Frontal cortex (tissue), 3 donors: ENCODE measurements at regions not wholly inside any gene's neighbourhood (a gene's known extent, or its start where the extent isn't known, plus 50 kb on each side); places are given as distances from the start of the nearest gene placed in this dataset.

Source experiments
- DNase-seq, 2 donors: peaks; one replicate each; pipeline ENCODE4 v3.0.0; 2012; ENCODE audit warnings: low spot score in 2 of 2
- FAIRE-seq: peaks from 2 replicates; lab custom pipeline; 2012; peaks lifted over from hg19 to GRCh38; lab: Jason Lieb, UNC
- donor health status: control.
- donor health status: control.
- donor health status: control.

DNA sequence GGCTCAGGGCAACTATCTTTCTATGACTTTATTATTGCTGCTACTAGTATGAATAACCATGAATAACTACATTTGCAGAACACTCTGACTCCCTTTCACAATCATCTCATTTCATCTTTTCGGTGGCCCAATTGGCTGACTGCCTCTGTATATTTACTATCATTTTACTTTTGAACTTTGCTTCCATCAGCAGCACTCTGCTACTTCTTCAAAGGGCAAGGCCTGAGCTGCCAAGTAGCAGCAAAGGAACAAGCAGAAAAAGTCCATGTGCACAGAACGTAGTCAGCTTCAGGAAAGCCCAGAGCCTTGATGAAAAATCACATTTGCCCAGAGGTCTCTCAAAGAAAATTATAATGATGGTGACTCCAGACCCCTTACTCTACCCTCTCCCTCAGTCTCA, 214.5 kb upstream of the PUM3 start:
- no peak for DNase-seq
- FAIRE-seq = no peak

DNA sequence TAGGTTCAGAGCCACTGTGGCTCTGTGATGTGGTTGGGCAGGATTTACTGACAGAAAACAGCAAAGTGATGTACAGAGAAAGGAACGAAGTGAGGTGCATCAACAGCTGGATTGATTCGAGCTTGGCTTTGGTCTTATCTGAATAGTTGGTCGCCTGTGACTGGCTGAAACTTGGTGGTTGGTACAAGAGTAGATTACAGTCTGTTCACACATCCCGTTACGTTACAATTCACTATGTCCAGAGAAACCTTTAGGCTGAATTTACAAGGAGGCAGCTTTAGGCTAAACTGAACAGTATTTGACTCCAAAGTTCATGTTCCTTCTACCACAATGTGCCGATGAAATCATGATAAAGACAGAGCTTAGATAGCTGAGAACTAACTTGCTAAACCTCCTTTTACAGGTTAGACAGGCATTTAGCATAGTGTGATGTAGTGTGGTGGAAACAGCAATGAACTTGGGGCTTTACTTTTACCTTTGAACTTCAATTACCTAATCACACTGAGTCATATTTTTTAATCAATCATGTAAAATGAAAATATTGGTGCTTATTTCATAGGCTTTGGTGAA, 210.2 kb upstream of the PUM3 start:
- FAIRE-seq (no peak), DNase-seq (no peak)

DNA sequence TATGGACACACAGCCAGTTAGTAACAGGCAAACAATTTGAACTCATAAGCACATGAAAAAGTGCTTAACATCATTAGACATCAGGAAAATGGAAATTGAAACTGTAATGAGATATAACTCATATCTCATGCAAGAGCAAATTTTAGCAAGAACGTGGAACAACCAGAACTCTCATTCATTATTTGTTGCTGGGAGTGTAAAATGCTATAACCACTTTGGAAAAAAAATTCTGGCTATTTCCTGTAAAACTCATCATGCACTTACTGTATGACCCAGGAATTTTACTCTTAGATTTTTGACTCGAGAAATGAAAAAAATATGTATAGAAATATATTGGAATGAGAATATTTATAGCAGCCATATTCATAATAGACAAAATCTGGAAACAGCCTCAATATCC, 205.7 kb upstream of the PUM3 start:
- FAIRE-seq = no peak
- no peak for DNase-seq

DNA sequence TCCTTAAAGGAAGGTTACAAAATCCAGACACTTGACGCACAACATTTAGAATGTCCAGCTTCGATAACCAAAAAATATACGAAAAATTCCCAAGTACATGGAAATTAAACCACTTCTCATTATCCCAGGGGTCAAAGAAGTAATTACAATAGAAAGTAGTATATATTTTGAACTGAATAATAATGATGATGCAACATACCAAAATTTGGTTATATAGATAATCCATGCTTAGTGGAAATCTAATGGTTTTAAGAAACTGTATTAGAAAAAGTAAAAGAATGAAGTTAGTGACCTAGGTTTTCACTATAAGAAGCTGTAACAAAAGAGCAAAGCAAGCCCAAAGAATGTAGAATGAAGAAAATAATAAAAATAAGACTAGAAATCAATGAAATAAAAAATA, 204.0 kb upstream of the PUM3 start:
- DNase-seq = no peak
- peak; percentile 36 for FAIRE-seq

DNA sequence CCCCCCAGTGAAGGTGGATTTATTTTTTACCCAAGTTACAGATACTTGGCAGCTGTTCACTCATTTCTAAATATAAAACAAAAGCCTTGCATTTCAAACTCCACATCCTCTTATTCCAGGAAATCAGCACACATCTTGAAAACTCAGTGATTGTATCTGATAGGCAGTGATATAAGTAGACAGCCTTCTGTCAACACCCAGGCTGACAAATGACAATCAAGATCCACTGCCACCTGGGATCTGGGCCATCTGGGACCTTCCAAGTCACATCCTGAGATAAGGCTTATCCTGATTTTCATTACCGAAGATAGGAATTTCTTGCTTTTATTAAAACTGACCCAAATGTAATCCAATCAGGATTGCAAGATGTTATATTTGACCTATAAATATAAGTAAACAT, 201.3 kb upstream of the PUM3 start:
- DNase-seq (no peak), FAIRE-seq (no peak)

DNA sequence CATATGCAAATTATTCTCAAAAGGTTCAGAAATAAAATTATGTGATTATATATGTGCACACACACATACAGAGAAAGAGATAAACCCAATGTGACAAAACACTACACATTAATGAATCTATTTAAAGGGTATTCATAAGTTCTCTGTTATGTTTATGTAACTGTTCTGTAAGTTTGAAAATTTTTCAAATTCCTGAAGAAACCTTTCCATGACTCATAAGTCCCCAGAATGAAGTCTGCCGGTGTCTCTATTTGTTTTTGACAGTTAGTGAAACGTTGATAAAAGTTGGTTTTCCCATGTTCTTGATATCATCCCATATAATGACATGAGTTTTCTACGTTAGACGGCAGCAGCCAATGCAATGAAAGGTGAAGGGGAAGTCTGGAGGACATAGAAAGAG, 199.5 kb upstream of the PUM3 start:
- no peak for FAIRE-seq
- no peak for DNase-seq

DNA sequence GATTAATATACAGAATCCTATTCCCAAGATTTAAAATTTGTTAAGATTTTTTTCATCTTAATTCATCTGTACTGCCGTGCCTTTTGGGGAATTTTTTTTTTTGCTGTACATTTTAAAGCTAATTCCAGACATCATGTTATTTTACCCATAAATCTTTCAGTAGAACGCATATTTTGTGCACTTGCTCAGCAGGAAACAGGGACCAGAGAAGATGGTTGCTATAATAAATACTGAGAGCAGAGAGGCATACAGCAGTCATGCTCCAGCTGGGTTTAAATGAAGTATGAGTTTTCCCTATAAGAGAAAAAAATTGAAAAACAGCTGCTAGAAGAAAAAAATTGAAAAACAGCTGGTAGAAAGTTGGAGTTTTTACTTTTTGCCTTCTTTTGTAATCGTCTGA, 196.9 kb upstream of the PUM3 start:
- FAIRE-seq (no peak), DNase-seq (no peak)

DNA sequence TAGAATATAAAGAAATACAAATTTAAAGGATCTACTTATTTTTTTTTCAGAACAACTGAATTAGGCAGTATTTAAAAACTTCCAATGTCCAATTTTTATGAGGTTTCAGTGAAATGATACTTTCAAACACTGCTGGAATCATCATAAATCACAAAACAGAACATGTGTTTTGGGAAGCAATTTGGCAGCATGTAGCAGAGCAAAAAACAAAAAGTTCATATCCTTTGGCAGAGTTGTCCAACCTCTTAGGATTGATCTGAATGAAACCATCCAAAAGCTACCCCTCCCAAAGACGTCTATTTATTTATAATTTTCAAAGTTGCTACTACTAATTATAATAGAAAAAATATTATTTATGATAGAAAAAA, 192.4 kb upstream of the PUM3 start:
- no peak for FAIRE-seq
- no peak for DNase-seq

DNA sequence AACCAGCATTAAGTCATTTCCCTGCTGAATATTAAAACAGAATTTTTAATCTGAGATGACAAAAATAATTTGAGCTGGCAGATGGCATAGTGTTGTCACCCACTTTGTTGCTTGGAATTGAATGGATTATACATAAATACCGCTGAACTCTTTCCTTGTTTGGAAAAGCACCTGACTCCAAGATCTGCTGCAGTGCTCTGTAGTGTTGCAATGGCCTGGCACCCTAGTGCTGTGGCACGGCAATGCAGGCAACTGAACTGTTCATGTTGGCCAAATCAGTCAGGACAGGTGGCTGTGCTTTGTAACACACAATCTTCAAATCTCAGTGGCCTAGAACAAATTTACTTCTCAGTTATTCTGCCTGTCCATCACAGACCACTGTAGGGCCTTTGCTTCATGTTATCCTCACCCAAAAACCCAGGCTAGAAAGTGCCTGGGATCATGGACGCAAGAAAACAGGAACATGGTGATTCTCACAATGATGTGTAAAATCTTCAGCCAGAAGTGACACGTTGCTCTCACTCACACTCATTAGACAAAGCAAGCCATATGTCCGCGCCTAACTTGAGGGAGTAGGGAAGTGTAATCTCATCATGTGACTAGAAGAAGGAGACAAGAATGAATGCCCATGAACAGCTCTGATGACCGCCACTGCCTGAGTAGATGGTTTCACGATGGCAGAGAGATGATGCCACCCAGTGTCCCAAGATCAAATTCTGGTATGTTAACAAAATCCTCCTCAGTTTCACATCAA, 191.9 kb upstream of the PUM3 start:
- FAIRE-seq (peak; percentile 10), DNase-seq (peak in 1 of 2 donors; percentile 5)

DNA sequence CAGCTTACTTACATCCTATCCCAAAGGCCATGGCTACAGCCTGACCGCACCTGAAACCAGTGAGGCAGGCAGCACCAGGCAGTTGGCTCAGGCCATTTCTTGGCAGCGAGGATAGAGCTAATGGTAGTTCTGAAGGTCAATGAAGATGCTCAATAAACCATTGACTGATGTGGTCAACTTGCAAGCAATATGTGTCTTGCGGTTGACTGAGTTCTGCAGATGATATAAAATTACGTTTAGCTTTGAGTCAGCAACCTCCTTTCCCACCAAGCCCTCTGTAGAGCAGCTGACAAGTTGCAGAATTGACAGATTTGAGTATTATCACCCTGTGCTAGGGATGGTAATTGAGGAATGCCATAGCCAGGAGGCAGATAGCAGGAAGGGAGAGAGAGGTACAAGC, 189.0 kb upstream of the PUM3 start:
- no peak for FAIRE-seq
- DNase-seq = no peak

DNA sequence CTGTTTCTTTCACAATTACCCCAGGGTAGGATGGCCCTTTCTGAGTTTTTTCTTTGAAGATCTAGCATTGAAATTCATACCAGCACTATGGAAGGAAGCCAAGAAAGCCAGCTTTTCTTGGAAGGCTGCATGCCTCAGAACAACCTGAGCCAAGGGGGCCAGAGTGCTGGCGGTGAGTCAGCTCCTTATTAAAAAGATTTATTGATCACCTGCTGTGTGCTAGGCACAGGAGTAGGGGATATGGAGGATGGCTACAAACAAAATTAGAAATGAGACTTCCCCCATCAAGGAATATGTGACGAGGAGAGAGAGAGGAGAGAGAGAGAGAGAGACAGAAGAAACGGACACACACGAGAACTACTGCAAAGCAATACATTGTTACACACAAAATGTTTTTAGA, 184.6 kb upstream of the PUM3 start:
- DNase-seq = no peak
- no peak for FAIRE-seq

DNA sequence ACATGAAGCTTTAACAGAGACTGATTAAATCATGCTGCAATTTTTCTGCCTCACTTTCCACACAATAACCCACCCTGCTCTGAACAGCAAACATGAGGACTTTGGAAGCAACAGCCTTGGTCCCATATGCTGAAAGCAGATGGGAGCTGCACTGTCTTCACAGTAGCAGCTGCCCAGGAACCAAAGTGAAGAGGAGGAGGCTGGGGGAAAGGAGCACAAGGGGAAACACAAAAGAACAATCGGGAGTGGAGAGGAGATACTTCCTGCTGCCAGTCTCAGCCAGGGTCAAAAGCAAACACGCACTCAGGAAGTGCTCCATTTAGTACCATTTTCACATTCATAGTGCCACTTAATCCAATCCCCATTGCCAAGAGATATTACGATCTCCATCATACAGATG, 183.3 kb upstream of the PUM3 start:
- FAIRE-seq (no peak), DNase-seq (no peak)

DNA sequence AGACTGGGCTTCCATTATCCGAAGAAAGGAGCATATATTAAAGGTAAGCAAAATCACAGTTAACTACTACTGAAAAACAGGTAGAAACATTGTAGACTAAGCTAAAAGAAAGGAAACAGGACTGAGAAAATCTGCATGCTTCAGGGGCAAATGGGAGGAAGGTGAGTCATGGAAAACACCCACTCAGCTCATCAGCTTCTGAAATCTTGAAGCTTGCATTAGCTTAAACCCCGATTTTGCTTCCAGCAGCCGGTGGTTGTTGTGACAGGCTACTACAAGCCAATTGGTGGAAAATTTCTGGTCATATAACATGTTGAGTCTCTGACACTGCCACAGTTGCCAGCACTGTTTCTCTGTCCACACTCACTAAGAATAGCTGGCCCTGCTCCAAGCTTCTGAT, 179.6 kb upstream of the PUM3 start:
- DNase-seq (no peak), FAIRE-seq (no peak)

DNA sequence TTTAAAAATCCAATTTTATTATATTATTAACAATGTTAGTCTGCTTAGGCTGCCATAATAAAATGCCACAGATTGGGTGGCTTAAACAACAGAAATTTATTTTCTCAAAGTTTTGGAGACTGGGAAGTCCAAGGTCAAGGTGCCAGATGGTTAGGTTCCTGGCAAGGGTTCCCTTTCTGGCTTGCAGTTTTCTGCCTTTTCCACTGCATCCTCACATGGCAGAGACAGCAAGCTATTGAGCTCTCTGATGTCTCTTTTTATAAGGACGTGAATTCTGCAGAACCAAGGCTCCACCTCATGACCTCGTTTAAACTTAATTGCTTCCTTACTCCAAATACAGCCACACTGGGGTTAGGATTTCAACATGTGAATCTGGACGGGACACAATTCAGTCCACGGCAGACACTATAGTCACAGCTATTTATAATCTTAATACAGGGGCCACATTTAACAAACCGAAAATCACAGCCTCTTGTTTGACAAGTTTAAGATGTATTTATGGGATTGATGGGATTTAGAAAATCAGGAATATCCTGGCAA, 174.9 kb upstream of the PUM3 start:
- no peak for FAIRE-seq
- DNase-seq = no peak

DNA sequence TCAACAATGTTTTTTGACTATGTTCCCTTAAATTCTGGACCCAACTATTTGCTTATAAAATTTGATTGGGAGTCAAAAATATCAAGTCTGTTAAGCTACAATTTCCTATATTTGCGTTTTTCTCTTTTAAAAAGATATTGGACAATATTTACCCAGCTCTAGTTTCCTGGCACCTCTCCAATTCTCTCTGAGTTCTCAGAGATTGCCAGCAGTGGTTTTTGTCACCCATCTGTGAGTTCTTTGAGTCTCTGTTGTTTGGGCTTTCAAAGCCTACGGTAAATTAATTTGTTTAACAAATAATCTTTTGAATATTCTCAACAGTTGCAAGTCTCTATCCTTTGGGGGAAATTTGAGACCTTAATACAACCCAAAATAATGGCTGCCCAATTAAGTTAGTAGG, 174.2 kb upstream of the PUM3 start:
- DNase-seq = no peak
- FAIRE-seq = no peak

DNA sequence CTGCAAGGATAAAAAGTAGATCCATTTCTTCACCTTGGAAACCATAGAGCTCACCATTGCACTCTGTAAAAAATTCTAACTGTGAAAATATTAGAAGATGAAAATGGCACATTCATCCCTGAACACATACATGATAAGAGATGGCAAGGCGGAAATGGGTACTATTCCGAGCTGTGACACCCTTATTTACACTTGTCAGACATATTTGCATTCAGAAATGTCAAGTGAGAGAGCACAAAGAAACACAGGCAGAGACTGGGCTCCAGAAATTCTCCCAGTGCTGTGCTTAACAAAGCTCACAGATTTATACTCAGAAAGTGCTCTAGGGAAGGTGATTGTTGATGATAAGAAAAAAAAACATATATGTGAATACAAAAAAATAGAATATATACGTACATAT, 170.3 kb upstream of the PUM3 start:
- FAIRE-seq (no peak), DNase-seq (no peak)

DNA sequence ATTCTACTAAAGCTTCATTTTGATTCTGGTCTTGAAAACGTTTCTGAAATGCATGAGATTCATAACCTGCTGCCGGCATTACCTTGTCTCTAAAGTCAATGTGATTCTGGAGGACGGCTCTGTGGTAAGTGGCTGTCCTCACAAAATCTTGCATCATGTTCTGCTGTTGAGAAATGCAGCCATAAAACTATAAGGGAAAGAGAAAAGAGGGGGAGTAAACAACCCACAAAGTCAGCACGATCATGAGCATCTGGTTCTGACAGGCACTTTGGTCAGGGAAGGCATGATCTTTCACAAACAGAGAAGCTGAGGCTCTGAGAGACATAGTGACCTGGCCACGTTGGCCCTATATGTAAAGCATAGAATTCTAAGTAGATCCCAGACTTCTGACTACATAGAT, 168.9 kb upstream of the PUM3 start:
- no peak for FAIRE-seq
- no peak for DNase-seq

DNA sequence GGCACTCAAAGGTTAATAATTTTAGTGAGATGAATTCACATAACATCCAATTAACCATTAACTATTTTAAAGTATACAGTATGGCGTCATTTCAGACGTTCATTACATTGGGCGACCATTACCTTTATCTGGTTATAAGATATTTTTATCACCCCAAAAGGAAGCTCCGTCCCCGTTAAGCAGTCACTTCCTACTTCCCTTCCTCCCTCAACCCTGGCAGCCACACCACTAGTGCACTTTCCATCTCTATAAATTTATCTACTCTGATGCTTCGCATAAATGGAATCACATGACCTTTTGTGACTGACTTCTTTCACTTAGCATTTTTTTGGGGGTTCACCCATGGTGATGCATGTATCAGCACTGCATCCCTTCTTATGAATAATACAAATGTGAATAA, 168.3 kb upstream of the PUM3 start:
- FAIRE-seq = no peak
- DNase-seq = no peak

DNA sequence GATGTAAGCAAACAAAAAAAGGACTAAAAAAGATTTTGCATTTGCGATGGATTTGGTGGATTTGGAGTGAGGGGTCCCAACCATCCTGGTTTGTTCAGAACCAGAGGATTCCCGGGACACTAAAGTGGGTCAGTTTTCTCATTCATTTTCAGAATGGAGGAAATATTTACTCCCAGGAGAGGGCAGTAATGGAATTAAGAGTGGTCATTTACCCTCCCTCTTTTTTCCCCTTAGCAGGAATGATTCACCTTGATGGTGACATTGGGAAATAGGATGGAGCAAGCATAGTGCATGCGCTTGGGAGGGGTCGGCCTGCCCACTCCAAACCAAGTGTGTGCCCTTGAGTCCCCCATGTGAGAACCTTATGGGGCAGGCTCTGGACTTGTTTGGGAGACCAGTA, 164.2 kb upstream of the PUM3 start:
- no peak for DNase-seq
- FAIRE-seq = no peak

DNA sequence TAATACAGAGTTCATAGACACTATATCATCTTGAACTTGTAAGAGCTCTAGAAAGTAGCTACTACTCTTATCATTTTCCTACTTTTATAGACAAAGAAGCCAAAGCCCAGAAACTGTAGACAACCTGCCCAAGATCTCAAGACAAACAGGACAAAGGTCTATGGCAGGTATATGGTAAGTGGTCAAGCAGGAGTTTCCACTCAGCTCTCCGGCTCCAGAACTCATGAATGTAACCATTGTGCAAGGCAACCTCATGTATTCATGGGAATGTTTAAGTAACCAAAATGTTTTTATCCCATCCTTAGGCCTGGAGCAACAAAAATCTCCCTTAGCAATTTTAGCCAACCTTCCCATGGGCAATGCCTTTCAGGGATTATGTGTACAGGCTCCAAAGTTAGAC, 163.4 kb upstream of the PUM3 start:
- DNase-seq = no peak
- FAIRE-seq = no peak

DNA sequence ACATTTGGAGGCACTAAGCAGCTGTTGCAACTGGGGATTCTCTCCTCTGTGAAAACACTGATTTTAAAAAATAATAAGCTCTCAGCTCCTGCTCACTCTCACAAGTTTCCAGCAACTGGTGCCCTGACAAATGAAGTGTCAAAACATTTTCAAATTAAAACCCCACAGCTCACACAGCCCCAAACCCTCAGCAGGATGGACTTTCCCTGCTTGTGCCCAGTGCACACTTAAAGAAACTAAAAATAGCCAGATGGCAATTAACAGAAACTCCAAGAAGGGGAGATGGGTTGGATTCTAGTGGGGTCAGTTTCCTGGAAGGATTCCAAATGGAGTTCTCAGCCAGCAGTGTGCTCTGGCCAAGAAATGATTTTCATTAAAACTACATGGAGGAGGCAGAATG, 163.0 kb upstream of the PUM3 start:
- DNase-seq = no peak
- no peak for FAIRE-seq

DNA sequence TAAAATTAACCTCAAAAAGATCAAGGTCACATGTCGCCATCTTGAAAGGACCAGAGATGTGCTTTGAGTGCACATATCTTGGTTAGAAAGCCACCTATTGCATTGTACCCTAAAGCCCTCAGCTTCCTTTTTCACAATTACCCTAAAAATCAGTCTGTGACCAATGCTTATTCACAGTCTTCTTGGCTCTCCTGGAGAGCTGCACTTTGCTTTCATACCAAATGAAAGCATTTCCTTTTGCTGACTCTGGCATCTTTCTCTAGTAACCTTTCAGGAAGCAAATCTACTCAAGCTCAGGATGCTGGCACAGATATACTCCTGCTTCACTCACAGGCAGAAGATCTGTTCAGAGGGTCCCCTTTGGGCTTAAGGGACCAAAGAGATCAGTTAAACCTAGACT, 160.7 kb upstream of the PUM3 start:
- DNase-seq (no peak), FAIRE-seq (no peak)
